ENCODE measurements at regions not wholly inside any gene's neighbourhood (a gene's known extent, or its start where the extent isn't known, plus 50 kb on each side); places are given as distances from the start of the nearest gene placed in this dataset.

DNA sequence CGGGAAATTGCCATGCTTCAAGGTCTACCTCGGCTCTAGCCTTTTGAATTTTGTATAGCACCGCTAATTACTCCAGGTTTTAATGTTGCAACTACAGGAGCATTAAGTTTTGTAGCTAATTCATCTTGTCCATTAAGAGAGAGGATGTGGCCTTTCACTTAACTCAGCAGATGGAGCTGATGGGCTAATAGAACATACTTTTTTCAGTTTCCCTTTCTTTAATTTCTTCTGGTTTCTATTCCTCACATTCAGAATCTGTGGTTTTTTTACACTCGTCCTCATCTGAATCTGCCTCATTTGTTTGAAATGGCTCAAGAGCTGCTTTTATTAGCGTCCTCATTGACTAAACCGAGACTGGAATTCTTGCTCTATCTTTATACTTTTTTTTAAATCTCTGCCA is 2085.7 kb upstream of the C9orf72 start:
- intact Hi-C loops (cut with DNase I) = no loop called here
- H3K4me1 ChIP-seq = no peaks in the 10 kb centered on the region
- no peak for ATAC-seq
- TF ChIP-seq, protein P1, sequence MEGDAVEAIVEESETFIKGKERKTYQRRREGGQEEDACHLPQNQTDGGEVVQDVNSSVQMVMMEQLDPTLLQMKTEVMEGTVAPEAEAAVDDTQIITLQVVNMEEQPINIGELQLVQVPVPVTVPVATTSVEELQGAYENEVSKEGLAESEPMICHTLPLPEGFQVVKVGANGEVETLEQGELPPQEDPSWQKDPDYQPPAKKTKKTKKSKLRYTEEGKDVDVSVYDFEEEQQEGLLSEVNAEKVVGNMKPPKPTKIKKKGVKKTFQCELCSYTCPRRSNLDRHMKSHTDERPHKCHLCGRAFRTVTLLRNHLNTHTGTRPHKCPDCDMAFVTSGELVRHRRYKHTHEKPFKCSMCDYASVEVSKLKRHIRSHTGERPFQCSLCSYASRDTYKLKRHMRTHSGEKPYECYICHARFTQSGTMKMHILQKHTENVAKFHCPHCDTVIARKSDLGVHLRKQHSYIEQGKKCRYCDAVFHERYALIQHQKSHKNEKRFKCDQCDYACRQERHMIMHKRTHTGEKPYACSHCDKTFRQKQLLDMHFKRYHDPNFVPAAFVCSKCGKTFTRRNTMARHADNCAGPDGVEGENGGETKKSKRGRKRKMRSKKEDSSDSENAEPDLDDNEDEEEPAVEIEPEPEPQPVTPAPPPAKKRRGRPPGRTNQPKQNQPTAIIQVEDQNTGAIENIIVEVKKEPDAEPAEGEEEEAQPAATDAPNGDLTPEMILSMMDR (IDR thresholded peaks at IDR 0.05) = no peak
- H3K27ac ChIP-seq = no peak overlapping the region
- WGBS, 2 donors = 79 to 81% methylated on average over 6 of the region's 6 CpGs
- no peak for DNase-seq
- peaks cover 0 to 2% (median 0%) of the 10 kb centered on the region in 11 donors for H3K9me3 ChIP-seq
- no peaks in the 10 kb centered on the region for H3K36me3 ChIP-seq
- no peaks in the 10 kb centered on the region for H3K27me3 ChIP-seq
- no peak overlapping the region for H3K4me3 ChIP-seq

GRCh38 chr9:29659736-29660135 is 2086.5 kb upstream of the C9orf72 start:
- no peaks in the 10 kb centered on the region for H3K4me1 ChIP-seq
- H3K9me3 ChIP-seq = peaks cover 0 to 2% (median 0%) of the 10 kb centered on the region in 11 donors
- no peak overlapping the region for H3K27ac ChIP-seq
- H3K36me3 ChIP-seq = no peaks in the 10 kb centered on the region
- H3K27me3 ChIP-seq = no peaks in the 10 kb centered on the region
- DNase-seq = no peak
- WGBS, 2 donors = 78 to 79% methylated on average over 4 of the region's 4 CpGs
- H3K4me3 ChIP-seq = no peak overlapping the region
- ATAC-seq = no peak
- intact Hi-C loops (cut with DNase I) = no loop called here
- TF ChIP-seq, protein P1 (IDR thresholded peaks at IDR 0.05) = no peak

DNA sequence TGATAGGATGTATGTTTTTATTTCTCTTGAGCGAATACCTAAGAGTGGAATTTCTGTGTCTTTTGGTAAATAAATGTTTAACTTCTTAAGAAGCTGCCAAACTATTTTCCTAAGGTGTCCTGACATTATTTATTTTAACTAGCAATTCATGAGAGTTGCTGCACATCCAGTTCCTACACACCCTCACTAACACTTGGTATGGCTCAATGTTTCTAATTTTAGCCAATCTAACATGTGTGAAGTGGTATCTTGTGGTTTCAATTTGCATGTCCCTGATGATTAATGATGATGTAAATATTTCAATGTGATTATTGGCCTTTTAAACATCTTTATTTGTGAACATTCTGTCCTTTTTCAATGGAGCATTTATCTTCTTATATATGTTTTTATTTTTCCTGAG is 2095.5 kb upstream of the C9orf72 start:
- Histone ChIP-seq H3K27me3 (no peaks in the 10 kb centered on the region), H3K4me3 (no peak overlapping the region), H3K36me3 (no peaks in the 10 kb centered on the region), H3K9me3 (peaks cover 0 to 5% (median 0%) of the 10 kb centered on the region in 11 donors), H3K27ac (no peak overlapping the region), H3K4me1 (no peaks in the 10 kb centered on the region)
- no peak for ATAC-seq
- 52 to 81% methylated on average over 1 of the region's 1 CpG for WGBS, 2 donors
- TF ChIP-seq, protein P1 (IDR thresholded peaks at IDR 0.05) = no peak
- intact Hi-C loops (cut with DNase I) = no loop called here
- DNase-seq = no peak

- no peak for ATAC-seq
- 58 to 78% methylated on average over 1 of the region's 1 CpG for WGBS, 2 donors
Measured at GRCh38 chr9:29669613-29670012, 2096.3 kb upstream of the C9orf72 start.

More at GRCh38 chr9:29669613-29670012, 2096.3 kb upstream of the C9orf72 start:
- Histone ChIP-seq H3K9me3 (peaks cover 0 to 5% (median 0%) of the 10 kb centered on the region in 11 donors), H3K36me3 (no peaks in the 10 kb centered on the region), H3K4me1 (no peaks in the 10 kb centered on the region), H3K4me3 (no peak overlapping the region), H3K27me3 (no peaks in the 10 kb centered on the region), H3K27ac (no peak overlapping the region)
- intact Hi-C loops (cut with DNase I) = no loop called here
- no peak for DNase-seq
- TF ChIP-seq, protein P1 (IDR thresholded peaks at IDR 0.05) = no peak
